K562 (cell line): ENCODE measurements at regions not wholly inside any gene's neighbourhood (a gene's known extent, or its start where the extent isn't known, plus 50 kb on each side); places are given as distances from the start of the nearest gene placed in this dataset.

Experiments used
- CSDE1 ChIP-seq, 2 experiments: fragments of 450-650 bp; IDR thresholded peaks; 2 replicates each; pipeline ENCODE4 v1.6.1; 2016; ENCODE audit warnings: mild to moderate bottlenecking in 1 of 2
- FOXP1 ChIP-seq: sonication (generic); formaldehyde crosslinking; IDR thresholded peaks from 2 replicates; pipeline ENCODE4 v1.8.0; 2022; ENCODE audit warnings: mild to moderate bottlenecking, missing genetic modification reagents
- HBP1 ChIP-seq: fragments of 450-650 bp; formaldehyde crosslinking; IDR thresholded peaks from 2 replicates; pipeline ENCODE4 v1.4.0; 2022; ENCODE audit warnings: missing genetic modification characterization
- HMBOX1 ChIP-seq: sonication (generic); IDR thresholded peaks from 2 replicates; pipeline ENCODE4 v1.6.1; 2016
- HNRNPLL ChIP-seq: fragments of 200-400 bp; formaldehyde crosslinking; IDR thresholded peaks from 2 replicates; pipeline ENCODE4 v1.6.1; 2017; ENCODE audit warnings: low read length, low read depth, mild to moderate bottlenecking; ENCODE audit not compliant: poor library complexity, severe bottlenecking
- PHTF2 ChIP-seq: fragments of 250-450 bp; sonication (Bioruptor Pico); IDR thresholded peaks from 2 replicates; pipeline ENCODE4 v1.5.0; 2021; ENCODE audit warnings: mild to moderate bottlenecking
- RBM22 ChIP-seq: fragments of 200-400 bp; formaldehyde crosslinking; IDR thresholded peaks from 2 replicates; pipeline ENCODE4 v1.6.1; 2018; ENCODE audit warnings: low read length, low read depth; ENCODE audit not compliant: poor library complexity, severe bottlenecking
- TFE3 ChIP-seq: fragments of 450-650 bp; formaldehyde crosslinking; IDR thresholded peaks from 2 replicates; pipeline ENCODE4 v1.4.0; 2020; ENCODE audit warnings: mild to moderate bottlenecking, mixed read lengths
- THRAP3 ChIP-seq: fragments of 450-650 bp; IDR thresholded peaks from 2 replicates; pipeline ENCODE4 v1.6.1; 2016; ENCODE audit warnings: mild to moderate bottlenecking, inconsistent platforms, borderline replicate concordance
- ZNF77 ChIP-seq: fragments of 250-450 bp; sonication (Bioruptor Pico); IDR thresholded peaks from 2 replicates; pipeline ENCODE4 v1.5.0; 2020
- TF ChIP-seq, protein P1 (sequence below): IDR thresholded peaks from 2 replicates; pipeline ENCODE4 v1.6.1; 2014; ENCODE audit warnings: antibody characterized with exemption
- TF ChIP-seq, protein P2 (sequence below): fragments of 250-450 bp; sonication (Bioruptor Pico); IDR thresholded peaks from 2 replicates; pipeline ENCODE4 v1.8.0; 2022; ENCODE audit warnings: inconsistent platforms, mild to moderate bottlenecking, moderate library complexity, borderline replicate concordance
- TF ChIP-seq, protein P3 (sequence below): fragments of 450-650 bp; IDR thresholded peaks from 2 replicates; pipeline ENCODE4 v1.6.1; 2016; ENCODE audit warnings: low read depth

- TF ChIP-seq, protein P1, sequence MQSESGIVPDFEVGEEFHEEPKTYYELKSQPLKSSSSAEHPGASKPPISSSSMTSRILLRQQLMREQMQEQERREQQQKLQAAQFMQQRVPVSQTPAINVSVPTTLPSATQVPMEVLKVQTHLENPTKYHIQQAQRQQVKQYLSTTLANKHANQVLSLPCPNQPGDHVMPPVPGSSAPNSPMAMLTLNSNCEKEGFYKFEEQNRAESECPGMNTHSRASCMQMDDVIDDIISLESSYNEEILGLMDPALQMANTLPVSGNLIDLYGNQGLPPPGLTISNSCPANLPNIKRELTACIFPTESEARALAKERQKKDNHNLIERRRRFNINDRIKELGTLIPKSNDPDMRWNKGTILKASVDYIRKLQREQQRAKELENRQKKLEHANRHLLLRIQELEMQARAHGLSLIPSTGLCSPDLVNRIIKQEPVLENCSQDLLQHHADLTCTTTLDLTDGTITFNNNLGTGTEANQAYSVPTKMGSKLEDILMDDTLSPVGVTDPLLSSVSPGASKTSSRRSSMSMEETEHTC: no peak
- TF ChIP-seq HBP1 (CRISPR knock-in tag): no peak
- TF ChIP-seq TFE3 (CRISPR knock-in tag): no peak
- peak; percentile 53; the same call in 1 of the 2 replicates for TF ChIP-seq HMBOX1
- TF ChIP-seq CSDE1 (IDR thresholded peaks at IDR 0.05): no peak; a peak in 1 of 4 replicates
- TF ChIP-seq FOXP1 (CRISPR knock-in tag): no peak
- TF ChIP-seq, protein P2, sequence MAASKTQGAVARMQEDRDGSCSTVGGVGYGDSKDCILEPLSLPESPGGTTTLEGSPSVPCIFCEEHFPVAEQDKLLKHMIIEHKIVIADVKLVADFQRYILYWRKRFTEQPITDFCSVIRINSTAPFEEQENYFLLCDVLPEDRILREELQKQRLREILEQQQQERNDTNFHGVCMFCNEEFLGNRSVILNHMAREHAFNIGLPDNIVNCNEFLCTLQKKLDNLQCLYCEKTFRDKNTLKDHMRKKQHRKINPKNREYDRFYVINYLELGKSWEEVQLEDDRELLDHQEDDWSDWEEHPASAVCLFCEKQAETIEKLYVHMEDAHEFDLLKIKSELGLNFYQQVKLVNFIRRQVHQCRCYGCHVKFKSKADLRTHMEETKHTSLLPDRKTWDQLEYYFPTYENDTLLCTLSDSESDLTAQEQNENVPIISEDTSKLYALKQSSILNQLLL (CRISPR knock-in tag): no peak
- TF ChIP-seq RBM22: no peak
- no peak for TF ChIP-seq ZNF77
- TF ChIP-seq, protein P3, sequence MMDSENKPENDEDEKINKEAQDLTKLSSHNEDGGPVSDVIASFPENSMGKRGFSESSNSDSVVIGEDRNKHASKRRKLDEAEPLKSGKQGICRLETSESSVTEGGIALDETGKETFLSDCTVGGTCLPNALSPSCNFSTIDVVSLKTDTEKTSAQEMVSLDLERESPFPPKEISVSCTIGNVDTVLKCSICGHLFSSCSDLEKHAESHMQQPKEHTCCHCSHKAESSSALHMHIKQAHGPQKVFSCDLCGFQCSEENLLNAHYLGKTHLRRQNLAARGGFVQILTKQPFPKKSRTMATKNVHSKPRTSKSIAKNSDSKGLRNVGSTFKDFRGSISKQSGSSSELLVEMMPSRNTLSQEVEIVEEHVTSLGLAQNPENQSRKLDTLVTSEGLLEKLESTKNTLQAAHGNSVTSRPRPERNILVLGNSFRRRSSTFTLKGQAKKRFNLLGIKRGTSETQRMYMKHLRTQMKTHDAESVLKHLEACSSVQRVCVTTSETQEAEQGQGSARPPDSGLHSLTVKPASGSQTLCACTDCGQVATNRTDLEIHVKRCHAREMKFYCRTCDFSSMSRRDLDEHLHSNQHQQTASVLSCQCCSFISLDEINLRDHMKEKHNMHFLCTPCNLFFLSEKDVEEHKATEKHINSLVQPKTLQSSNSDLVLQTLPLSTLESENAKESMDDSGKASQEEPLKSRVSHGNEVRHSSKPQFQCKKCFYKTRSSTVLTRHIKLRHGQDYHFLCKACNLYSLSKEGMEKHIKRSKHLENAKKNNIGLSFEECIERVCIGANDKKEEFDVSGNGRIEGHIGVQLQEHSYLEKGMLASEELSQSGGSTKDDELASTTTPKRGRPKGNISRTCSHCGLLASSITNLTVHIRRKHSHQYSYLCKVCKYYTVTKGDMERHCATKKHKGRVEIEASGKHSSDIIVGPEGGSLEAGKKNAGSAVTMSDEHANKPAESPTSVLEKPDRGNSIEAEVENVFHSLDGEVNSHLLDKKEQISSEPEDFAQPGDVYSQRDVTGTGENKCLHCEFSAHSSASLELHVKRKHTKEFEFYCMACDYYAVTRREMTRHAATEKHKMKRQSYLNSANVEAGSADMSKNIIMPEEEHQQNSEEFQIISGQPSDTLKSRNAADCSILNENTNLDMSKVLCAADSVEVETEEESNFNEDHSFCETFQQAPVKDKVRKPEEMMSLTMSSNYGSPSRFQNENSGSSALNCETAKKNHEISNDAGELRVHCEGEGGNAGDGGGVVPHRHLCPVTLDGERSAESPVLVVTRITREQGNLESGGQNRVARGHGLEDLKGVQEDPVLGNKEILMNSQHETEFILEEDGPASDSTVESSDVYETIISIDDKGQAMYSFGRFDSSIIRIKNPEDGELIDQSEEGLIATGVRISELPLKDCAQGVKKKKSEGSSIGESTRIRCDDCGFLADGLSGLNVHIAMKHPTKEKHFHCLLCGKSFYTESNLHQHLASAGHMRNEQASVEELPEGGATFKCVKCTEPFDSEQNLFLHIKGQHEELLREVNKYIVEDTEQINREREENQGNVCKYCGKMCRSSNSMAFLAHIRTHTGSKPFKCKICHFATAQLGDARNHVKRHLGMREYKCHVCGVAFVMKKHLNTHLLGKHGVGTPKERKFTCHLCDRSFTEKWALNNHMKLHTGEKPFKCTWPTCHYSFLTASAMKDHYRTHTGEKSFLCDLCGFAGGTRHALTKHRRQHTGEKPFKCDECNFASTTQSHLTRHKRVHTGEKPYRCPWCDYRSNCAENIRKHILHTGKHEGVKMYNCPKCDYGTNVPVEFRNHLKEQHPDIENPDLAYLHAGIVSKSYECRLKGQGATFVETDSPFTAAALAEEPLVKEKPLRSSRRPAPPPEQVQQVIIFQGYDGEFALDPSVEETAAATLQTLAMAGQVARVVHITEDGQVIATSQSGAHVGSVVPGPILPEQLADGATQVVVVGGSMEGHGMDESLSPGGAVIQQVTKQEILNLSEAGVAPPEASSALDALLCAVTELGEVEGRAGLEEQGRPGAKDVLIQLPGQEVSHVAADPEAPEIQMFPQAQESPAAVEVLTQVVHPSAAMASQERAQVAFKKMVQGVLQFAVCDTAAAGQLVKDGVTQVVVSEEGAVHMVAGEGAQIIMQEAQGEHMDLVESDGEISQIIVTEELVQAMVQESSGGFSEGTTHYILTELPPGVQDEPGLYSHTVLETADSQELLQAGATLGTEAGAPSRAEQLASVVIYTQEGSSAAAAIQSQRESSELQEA: no peak
- no peak for TF ChIP-seq HNRNPLL
- TF ChIP-seq PHTF2 (CRISPR knock-in tag): no peak
- TF ChIP-seq THRAP3: no peak
Measured at GRCh38 chr12:116336542-116337065, 59.1 kb upstream of the MED13L start (continued).
